Right atrium auricular region (tissue), 2 donors: ENCODE measurements at regions not wholly inside any gene's neighbourhood (a gene's known extent, or its start where the extent isn't known, plus 50 kb on each side); places are given as distances from the start of the nearest gene placed in this dataset.
"Not testable (repeated sequence)": the region's sequence is repeated elsewhere in the genome, so short reads cannot be mapped to it uniquely, and the experiment has no call there.

Source experiments
- DNase-seq: peaks from one replicate; pipeline ENCODE4 v3.0.0-alpha.2; 2019; ENCODE audit warnings: low spot score
- H3K27ac ChIP-seq, 2 donors: fragments of 200-600 bp; sonication (generic); 1 replicate in 1 of 2; 2 replicates in 1 of 2; pipeline ENCODE4 v1.5.1; 2016 to 2019
- H3K27me3 ChIP-seq, 2 donors: fragments of 200-600 bp; sonication (generic); one replicate each; pipeline versions ENCODE4 v1.5.1 to v1.6.0; 2017 to 2019
- H3K36me3 ChIP-seq: fragments of 200-600 bp; sonication (generic); one replicate; pipeline ENCODE4 v1.5.1; 2016
- H3K4me1 ChIP-seq, 2 donors: fragments of 200-600 bp; sonication (generic); one replicate each; pipeline versions ENCODE4 v1.5.1 to v1.6.0; 2017 to 2019
- H3K4me3 ChIP-seq, 2 donors: fragments of 200-600 bp; sonication (generic); 1 replicate in 1 of 2; 2 replicates in 1 of 2; pipeline ENCODE4 v1.5.1; 2017 to 2019; ENCODE audit warnings: mild to moderate bottlenecking in 1 of 2, moderate library complexity in 1 of 2
- H3K9me3 ChIP-seq, 2 donors: fragments of 200-600 bp; sonication (generic); one replicate each; pipeline ENCODE4 v1.5.1; 2019
- TF ChIP-seq, protein P1 (sequence below), 2 donors: fragments of 200-600 bp; sonication (generic); IDR thresholded peaks; one replicate each; pipeline ENCODE4 v1.5.1; 2019; ENCODE audit warnings: antibody characterized with exemption in 2 of 2

DNA sequence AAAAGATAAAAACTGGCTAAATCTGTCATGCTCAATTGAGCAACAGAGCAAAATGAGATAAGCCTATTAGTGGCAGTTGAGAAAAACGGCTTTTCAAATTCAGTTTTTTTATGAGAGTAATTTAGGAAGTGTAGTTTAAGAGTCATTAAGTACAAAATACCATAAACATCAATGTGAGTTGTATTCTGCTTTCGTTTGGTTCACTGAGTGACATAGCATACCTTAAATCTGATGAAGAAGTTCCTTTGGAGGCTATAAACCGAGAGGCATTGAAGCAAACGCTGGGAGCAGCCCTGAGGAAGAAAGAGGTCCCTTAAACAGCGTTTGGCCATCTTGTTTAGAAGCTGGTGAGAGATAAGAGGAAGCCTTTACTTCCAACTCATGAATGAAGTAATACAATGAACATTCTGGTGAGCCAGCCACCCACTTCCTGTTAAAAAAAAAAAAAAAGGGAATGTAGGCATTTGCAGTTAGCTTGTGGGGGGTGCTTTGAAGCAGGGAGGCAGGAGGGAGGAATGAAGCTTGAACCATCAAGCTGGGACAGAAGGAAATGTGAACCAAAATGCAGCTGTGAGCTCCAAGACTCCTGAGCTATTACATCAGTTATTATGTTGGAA is 132.3 kb downstream of the ZNF330 start:
- Histone ChIP-seq H3K27me3 (no peaks in the 10 kb centered on the region), H3K9me3 (no peaks in the 10 kb centered on the region), H3K27ac (peak overlapping the region; percentile 15 to 34), H3K36me3 (no peaks in the 10 kb centered on the region), H3K4me1 (peaks cover 0 to 6% of the 10 kb centered on the region in 2 donors), H3K4me3 (no peak overlapping the region)
- TF ChIP-seq, protein P1, sequence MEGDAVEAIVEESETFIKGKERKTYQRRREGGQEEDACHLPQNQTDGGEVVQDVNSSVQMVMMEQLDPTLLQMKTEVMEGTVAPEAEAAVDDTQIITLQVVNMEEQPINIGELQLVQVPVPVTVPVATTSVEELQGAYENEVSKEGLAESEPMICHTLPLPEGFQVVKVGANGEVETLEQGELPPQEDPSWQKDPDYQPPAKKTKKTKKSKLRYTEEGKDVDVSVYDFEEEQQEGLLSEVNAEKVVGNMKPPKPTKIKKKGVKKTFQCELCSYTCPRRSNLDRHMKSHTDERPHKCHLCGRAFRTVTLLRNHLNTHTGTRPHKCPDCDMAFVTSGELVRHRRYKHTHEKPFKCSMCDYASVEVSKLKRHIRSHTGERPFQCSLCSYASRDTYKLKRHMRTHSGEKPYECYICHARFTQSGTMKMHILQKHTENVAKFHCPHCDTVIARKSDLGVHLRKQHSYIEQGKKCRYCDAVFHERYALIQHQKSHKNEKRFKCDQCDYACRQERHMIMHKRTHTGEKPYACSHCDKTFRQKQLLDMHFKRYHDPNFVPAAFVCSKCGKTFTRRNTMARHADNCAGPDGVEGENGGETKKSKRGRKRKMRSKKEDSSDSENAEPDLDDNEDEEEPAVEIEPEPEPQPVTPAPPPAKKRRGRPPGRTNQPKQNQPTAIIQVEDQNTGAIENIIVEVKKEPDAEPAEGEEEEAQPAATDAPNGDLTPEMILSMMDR (IDR thresholded peaks at IDR 0.05), result no peak
- DNase-seq, result no peak

DNA sequence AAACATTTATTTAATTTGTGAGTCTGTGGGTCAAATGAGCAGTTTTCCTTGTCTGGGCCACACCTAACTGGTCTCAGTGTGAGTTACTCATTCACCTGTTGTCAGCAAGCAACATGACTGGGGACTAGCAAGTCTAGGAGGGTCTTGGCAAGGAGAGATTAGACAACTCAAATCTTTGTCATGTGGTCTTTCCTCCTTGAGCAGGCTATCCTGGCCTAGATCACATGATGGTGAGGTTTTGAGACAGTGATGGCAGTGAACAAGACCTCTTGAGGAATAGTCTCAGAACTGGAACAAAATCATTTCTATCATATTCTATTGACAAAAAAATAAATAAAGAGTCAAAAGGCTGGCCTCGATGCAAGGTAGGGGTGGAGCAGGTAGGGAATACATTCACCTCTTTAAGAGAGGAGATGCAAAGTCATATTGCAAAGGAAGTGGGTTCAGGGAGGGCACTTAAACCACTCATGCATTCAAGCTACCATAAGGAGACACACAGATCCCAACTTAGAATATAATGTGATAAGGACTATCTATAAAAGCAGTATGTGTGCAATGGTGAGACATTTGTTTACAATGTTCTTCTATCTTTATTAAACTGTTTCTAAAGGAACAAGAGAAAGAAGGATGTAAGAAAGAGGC is 135.7 kb downstream of the ZNF330 start:
- H3K9me3 ChIP-seq, result no peaks in the 10 kb centered on the region
- H3K4me3 ChIP-seq, result no peak overlapping the region
- no peak for DNase-seq
- no peaks in the 10 kb centered on the region for H3K27me3 ChIP-seq
- H3K27ac ChIP-seq, result no peak overlapping the region
- H3K36me3 ChIP-seq, result no peaks in the 10 kb centered on the region
- H3K4me1 ChIP-seq, result peaks cover 0 to 6% of the 10 kb centered on the region in 2 donors
- TF ChIP-seq, protein P1 (IDR thresholded peaks at IDR 0.05), result no peak

DNA sequence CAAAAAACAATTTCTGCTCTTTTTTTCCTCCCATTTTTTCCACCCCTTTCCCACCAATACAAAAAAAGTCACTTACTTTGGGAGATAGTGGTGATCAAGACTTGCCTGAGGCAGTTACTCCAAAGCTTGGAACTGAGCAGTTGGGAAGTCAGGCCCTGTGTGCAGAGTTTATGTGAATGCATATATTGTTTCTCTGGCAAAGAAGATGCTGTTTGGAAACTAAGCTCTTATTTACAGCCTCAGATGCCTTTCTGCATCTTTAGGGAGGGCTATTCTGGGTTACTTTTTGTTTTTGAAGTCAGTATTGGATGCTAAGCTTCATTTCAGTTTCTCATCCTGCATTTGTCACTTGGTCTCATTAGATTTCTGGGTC is 136.3 kb downstream of the ZNF330 start:
- no peaks in the 10 kb centered on the region for H3K36me3 ChIP-seq
- no peak overlapping the region for H3K4me3 ChIP-seq
- H3K27me3 ChIP-seq, result no peaks in the 10 kb centered on the region
- no peak for DNase-seq
- no peak overlapping the region for H3K27ac ChIP-seq
- TF ChIP-seq, protein P1 (IDR thresholded peaks at IDR 0.05), result no peak
- H3K4me1 ChIP-seq, result peaks cover 0 to 6% of the 10 kb centered on the region in 2 donors
- H3K9me3 ChIP-seq, result no peaks in the 10 kb centered on the region

DNA sequence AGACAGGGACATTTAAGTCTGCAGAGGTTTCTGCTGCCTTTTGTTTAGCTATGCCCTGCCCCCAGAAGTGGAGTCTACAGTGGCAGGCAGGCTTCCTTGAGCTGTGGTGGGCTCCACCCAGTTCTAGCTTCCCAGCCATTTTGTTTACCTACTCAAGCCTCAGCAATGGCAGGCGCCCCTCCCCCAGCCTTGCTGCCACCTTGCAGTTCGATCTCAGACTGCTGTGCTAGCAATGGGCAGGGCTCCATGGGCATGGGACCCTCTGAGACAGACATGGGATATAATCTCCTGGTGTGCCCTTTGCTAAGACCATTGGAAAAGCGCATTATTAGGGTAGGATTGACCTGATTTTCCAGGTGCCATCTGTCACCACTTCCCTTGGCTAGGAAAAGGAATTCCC is 147.5 kb downstream of the ZNF330 start:
- H3K4me3 ChIP-seq, H3K36me3 ChIP-seq, DNase-seq, H3K4me1 ChIP-seq, H3K27ac ChIP-seq, H3K9me3 ChIP-seq, H3K27me3 ChIP-seq: not testable (repeated sequence)

DNA sequence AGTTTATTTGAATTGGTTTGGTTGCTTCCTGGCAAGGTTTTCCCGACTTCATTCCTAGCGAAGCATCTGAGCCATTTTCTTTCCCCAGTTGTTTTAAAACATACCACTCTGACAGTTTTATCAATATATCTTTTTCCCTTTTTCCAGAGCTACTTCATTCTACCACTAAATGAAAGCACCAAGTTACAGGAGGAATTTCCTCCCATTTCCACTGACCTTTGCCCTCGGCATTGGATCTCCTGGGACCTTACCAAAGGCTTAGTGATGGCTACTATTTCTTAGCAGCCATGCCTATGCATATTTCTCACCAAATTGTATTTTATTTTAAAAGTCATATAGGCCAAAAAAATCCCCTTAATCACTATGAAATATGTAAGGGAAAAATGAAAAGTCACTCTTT is 150.5 kb downstream of the ZNF330 start:
- Histone ChIP-seq H3K4me3 (no peak overlapping the region), H3K27ac (no peak overlapping the region), H3K9me3 (no peaks in the 10 kb centered on the region), H3K27me3 (no peaks in the 10 kb centered on the region), H3K36me3 (no peaks in the 10 kb centered on the region), H3K4me1 (no peaks in the 10 kb centered on the region)
- TF ChIP-seq, protein P1 (IDR thresholded peaks at IDR 0.05), result no peak
- no peak for DNase-seq

DNA sequence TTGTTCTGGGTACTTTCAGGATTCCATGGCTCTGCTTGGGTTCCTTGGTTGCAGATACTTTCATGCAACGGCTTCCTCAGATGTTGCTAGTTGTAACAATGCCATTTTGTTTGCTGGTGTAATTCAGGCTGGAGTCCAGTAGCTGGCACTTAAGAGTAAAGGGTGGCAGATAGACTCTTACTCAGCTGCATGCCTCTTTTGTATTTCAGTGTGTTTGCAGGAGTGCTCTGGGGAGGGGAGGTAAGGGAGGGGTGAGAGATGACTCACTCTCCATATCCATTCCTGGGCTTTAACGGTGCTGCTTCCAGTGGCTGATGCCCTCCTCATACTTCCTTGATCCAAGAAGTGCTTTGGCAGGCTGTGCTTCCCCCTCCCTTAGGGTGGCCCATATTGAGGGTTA is 155.2 kb downstream of the ZNF330 start:
- Histone ChIP-seq H3K4me1 (no peaks in the 10 kb centered on the region), H3K9me3 (no peaks in the 10 kb centered on the region), H3K27ac (no peak overlapping the region), H3K27me3 (no peaks in the 10 kb centered on the region), H3K4me3 (no peak overlapping the region), H3K36me3 (no peaks in the 10 kb centered on the region)
- TF ChIP-seq, protein P1 (IDR thresholded peaks at IDR 0.05), result no peak
- DNase-seq, result no peak
